GM12872 (cell line): ENCODE measurements at regions not wholly inside any gene's neighbourhood (a gene's known extent, or its start where the extent isn't known, plus 50 kb on each side); places are given as distances from the start of the nearest gene placed in this dataset.

Source experiments
- CTCF ChIP-seq: IDR thresholded peaks from 3 replicates; pipeline ENCODE4 v1.5.1; 2011; ENCODE audit warnings: low read depth, mild to moderate bottlenecking, low read length, moderate library complexity; ENCODE audit not compliant: insufficient read depth

- TF ChIP-seq CTCF, result no peak
These were observed 96.9 kb downstream of the COPS8 start for GRCh38 chr2:237182422-237183123.

GRCh38 chr2:237184192-237184918, 98.7 kb downstream of the COPS8 start:
- TF ChIP-seq CTCF, result no peak

GRCh38 chr2:237184919-237185552, 99.3 kb downstream of the COPS8 start:
- TF ChIP-seq CTCF, result no peak

- no peak for TF ChIP-seq CTCF
These were observed 99.8 kb downstream of the COPS8 start for GRCh38 chr2:237185553-237185925.

- TF ChIP-seq CTCF, result no peak
These were observed 104.1 kb downstream of the COPS8 start for GRCh38 chr2:237189799-237190198.

GRCh38 chr2:237190966-237191713, 105.5 kb downstream of the COPS8 start:
- TF ChIP-seq CTCF, result no peak

- no peak for TF ChIP-seq CTCF
These were observed 106.0 kb downstream of the COPS8 start for GRCh38 chr2:237191714-237192081.
